ENCODE measurements at regions not wholly inside any gene's neighbourhood (a gene's known extent, or its start where the extent isn't known, plus 50 kb on each side); places are given as distances from the start of the nearest gene placed in this dataset.

DNA sequence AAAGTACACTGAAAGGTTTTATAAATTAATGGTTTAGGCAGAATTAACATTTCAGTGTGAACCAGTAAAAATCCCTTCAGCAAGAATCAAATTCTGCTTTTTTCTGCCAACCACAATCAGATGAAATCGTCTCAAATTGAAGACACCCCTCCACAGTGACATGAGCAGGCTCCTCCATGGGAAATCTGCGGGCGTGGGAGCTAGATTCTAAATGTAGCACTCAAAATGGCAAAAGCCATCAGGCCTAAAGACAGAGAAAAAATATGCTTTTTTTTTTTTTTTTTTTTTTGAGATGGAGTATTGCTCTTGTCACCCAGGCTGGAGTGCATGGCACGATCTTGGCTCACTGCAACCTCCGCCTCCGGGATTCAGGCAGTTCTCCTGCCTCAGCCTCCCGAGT lies 55.8 kb upstream of the MRPS9 start:
- H3T11ph ChIP-seq (ENCODE audit: low read length) = no peak overlapping the region
- no peak overlapping the region for H2BK15ac ChIP-seq (ENCODE audit: low read depth, low read length)
- H3K79me2 ChIP-seq (ENCODE audit: insufficient read depth, low read length) = no peaks in the 10 kb centered on the region
- H3K9me3 Mint-ChIP-seq = peaks cover 4% of the 10 kb centered on the region in 2 experiments; a peak in 4 of 5 replicates
- H3K4ac ChIP-seq (ENCODE audit: low read depth, low read length) = no peak overlapping the region
- H3K14ac ChIP-seq (ENCODE audit: insufficient read depth, low read length) = no peak overlapping the region
- no peak for DNase-seq
- no peak overlapping the region for H2BK12ac ChIP-seq (ENCODE audit: insufficient read length, low read depth, low read length)
- H3K23me2 ChIP-seq (ENCODE audit: insufficient read length, low read depth, low read length, poor library complexity, severe bottlenecking) = no peaks in the 10 kb centered on the region
- H4K20me1 ChIP-seq (ENCODE audit: control insufficient read depth, insufficient read depth, insufficient read length) = no peaks in the 10 kb centered on the region
- H3K27ac Mint-ChIP-seq = no peak overlapping the region
- peaks cover 2% of the 10 kb centered on the region for H3K27me3 Mint-ChIP-seq (ENCODE audit: low read depth)
- no peak overlapping the region for H2AK5ac ChIP-seq (ENCODE audit: insufficient read length, low read length)
- no peak overlapping the region for H4K91ac ChIP-seq (ENCODE audit: insufficient read length, low read depth, low read length)
- no peak overlapping the region for H3K4me3 Mint-ChIP-seq
- H3K27me3 ChIP-seq (ENCODE audit: insufficient read depth, low read length) = no peaks in the 10 kb centered on the region
- no peak overlapping the region for H2BK5ac ChIP-seq (ENCODE audit: insufficient read length, low read length)
- no peak overlapping the region for H3K4me2 ChIP-seq (ENCODE audit: insufficient read depth, insufficient read length, low read length)
- no peaks in the 10 kb centered on the region for H3K79me1 ChIP-seq (ENCODE audit: insufficient read depth, low read depth, low read length, poor library complexity, severe bottlenecking)
- no peak overlapping the region for H4K8ac ChIP-seq (replicated peaks; ENCODE audit: insufficient read length, low read depth, low read length)
- no peak overlapping the region for H3K18ac ChIP-seq (ENCODE audit: insufficient read length, low read depth, low read length)
- no peak overlapping the region for H3K9ac ChIP-seq (ENCODE audit: extremely low read depth, insufficient read length, low read length)
- H3K23ac ChIP-seq (ENCODE audit: insufficient read length, low read depth, low read length) = no peak overlapping the region
- TF ChIP-seq CTCF (conservative IDR thresholded peaks at IDR 0.05) = no peak
- no peak overlapping the region for H2AFZ ChIP-seq (ENCODE audit: low read length)
- H2BK120ac ChIP-seq (ENCODE audit: low read depth, low read length, poor library complexity, severe bottlenecking) = no peak overlapping the region
- no peaks in the 10 kb centered on the region; a peak in 1 of 7 replicates for H3K36me3 Mint-ChIP-seq (ENCODE audit: insufficient read depth in 1 of 3, low read depth in 3 of 3)
- no CpG with 5 or more reads among the region's 7 CpGs for WGBS (ENCODE audit: extremely low coverage, insufficient read length, low lambda C conversion rate)
- no peak overlapping the region for H2BK20ac ChIP-seq (ENCODE audit: low read depth, low read length, poor library complexity, severe bottlenecking)
- H3K27ac ChIP-seq (ENCODE audit: insufficient read length, low read depth, low read length) = no peak overlapping the region
- H3K4me1 Mint-ChIP-seq = no peaks in the 10 kb centered on the region
- no peak overlapping the region for H3K56ac ChIP-seq (ENCODE audit: insufficient read length, low read depth, low read length)
- no peak overlapping the region for H4K5ac ChIP-seq (ENCODE audit: insufficient read length, low read depth, low read length)
- H3K9me3 ChIP-seq (ENCODE audit: control insufficient read depth, low read depth, low read length) = no peaks in the 10 kb centered on the region
- H3K4me1 ChIP-seq (ENCODE audit: insufficient read depth, low read length) = no peaks in the 10 kb centered on the region
